Liver (tissue), 8 donors: ENCODE measurements at regions not wholly inside any gene's neighbourhood (a gene's known extent, or its start where the extent isn't known, plus 50 kb on each side); places are given as distances from the start of the nearest gene placed in this dataset.
"Not testable (repeated sequence)": the region's sequence is repeated elsewhere in the genome, so short reads cannot be mapped to it uniquely, and the experiment has no call there.

ENCODE experiments used
- DNase-seq: peaks from one replicate; pipeline ENCODE4 v3.0.0-alpha.2; 2017; ENCODE audit warnings: low spot score
- H3K27ac ChIP-seq, 2 donors: one replicate each; pipeline ENCODE4 v1.7.0; 2013; ENCODE audit warnings: inconsistent platforms in 2 of 2, low read length in 2 of 2, control low read depth in 1 of 2, low read depth in 1 of 2, mild to moderate bottlenecking in 1 of 2
- H3K27me3 ChIP-seq, 4 donors: one replicate each; pipeline versions ENCODE4 v1.6.1 to v1.7.0; 2013; ENCODE audit warnings: low read length in 3 of 4, inconsistent platforms in 1 of 4, mild to moderate bottlenecking in 1 of 4, moderate library complexity in 1 of 4; ENCODE audit not compliant: control insufficient read depth in 4 of 4, insufficient read depth in 4 of 4
- H3K36me3 ChIP-seq, 4 donors: one replicate each; pipeline versions ENCODE4 v1.6.1 to v1.7.0; 2013; ENCODE audit warnings: low read length in 3 of 4, mild to moderate bottlenecking in 3 of 4, low read depth in 1 of 4, moderate library complexity in 1 of 4; ENCODE audit not compliant: control insufficient read depth in 4 of 4, insufficient read depth in 3 of 4
- H3K4me1 ChIP-seq, 4 donors: one replicate each; pipeline versions ENCODE4 v1.6.1 to v1.7.0; 2013; ENCODE audit warnings: low read length in 3 of 4, mild to moderate bottlenecking in 3 of 4, moderate library complexity in 1 of 4; ENCODE audit not compliant: control insufficient read depth in 4 of 4, insufficient read depth in 4 of 4
- H3K4me3 ChIP-seq, 3 donors: one replicate each; pipeline versions ENCODE4 v1.6.1 to v1.7.0; 2013; ENCODE audit warnings: low read length in 3 of 3, control low read depth in 1 of 3, low read depth in 1 of 3, mild to moderate bottlenecking in 1 of 3
- H3K9ac ChIP-seq, 2 donors: one replicate each; pipeline ENCODE4 v1.7.0; 2013; ENCODE audit warnings: low read length in 2 of 2, mild to moderate bottlenecking in 2 of 2, moderate library complexity in 2 of 2, control low read depth in 1 of 2, low read depth in 1 of 2
- H3K9me3 ChIP-seq, 4 donors: one replicate each; pipeline versions ENCODE4 v1.6.1 to v1.7.0; 2013; ENCODE audit warnings: low read length in 3 of 4; ENCODE audit not compliant: control insufficient read depth in 4 of 4
- ATF3 ChIP-seq: IDR thresholded peaks from 2 replicates; pipeline ENCODE4 v1.6.1; 2016; ENCODE audit warnings: antibody characterized with exemption
- CTCF ChIP-seq: fragments of 150-350 bp; IDR thresholded peaks from 2 replicates; pipeline ENCODE4 v1.5.1; 2017; ENCODE audit warnings: improper control_type of control experiment, low read depth, low read length; ENCODE audit not compliant: missing input control
- EGR1 ChIP-seq, 2 donors: IDR thresholded peaks; 2 replicates each; pipeline ENCODE4 v1.6.1; 2016 to 2018; ENCODE audit warnings: antibody characterized with exemption in 2 of 2, low read depth in 2 of 2
- FOXA1 ChIP-seq: IDR thresholded peaks from 2 replicates; pipeline ENCODE4 v1.6.1; 2016; ENCODE audit warnings: antibody characterized with exemption
- FOXA2 ChIP-seq: IDR thresholded peaks from 2 replicates; pipeline ENCODE4 v1.6.1; 2016; ENCODE audit warnings: antibody characterized with exemption
- GABPA ChIP-seq, 2 donors: IDR thresholded peaks in 1 of 2; conservative IDR thresholded peaks in 1 of 2; 2 replicates each; pipeline ENCODE4 v1.6.1; 2016; ENCODE audit warnings: antibody characterized with exemption in 2 of 2, mild to moderate bottlenecking in 1 of 2, moderate library complexity in 1 of 2
- HNF4A ChIP-seq, 2 donors: conservative IDR thresholded peaks; 2 replicates each; pipeline ENCODE4 v1.6.1; 2016; ENCODE audit warnings: antibody characterized with exemption in 2 of 2, mild to moderate bottlenecking in 2 of 2
- HNF4G ChIP-seq: IDR thresholded peaks from 2 replicates; pipeline ENCODE4 v1.6.1; 2016; ENCODE audit warnings: antibody characterized with exemption
- JUND ChIP-seq, 2 donors: IDR thresholded peaks; 2 replicates each; pipeline ENCODE4 v1.6.1; 2016; ENCODE audit warnings: antibody characterized with exemption in 2 of 2
- MAX ChIP-seq: IDR thresholded peaks from 2 replicates; pipeline ENCODE4 v1.6.1; 2016; ENCODE audit warnings: antibody characterized with exemption
- NR2F2 ChIP-seq: IDR thresholded peaks from 2 replicates; pipeline ENCODE4 v1.6.1; 2016; ENCODE audit warnings: antibody characterized with exemption
- RAD21 ChIP-seq, 2 donors: IDR thresholded peaks; 2 replicates each; pipeline ENCODE4 v1.6.1; 2016; ENCODE audit warnings: antibody characterized with exemption in 2 of 2, mild to moderate bottlenecking in 2 of 2
- REST ChIP-seq: IDR thresholded peaks from 2 replicates; pipeline ENCODE4 v1.6.1; 2016; ENCODE audit warnings: antibody characterized with exemption, mild to moderate bottlenecking
- RXRA ChIP-seq, 2 donors: IDR thresholded peaks; 2 replicates each; pipeline ENCODE4 v1.6.1; 2017 to 2018; ENCODE audit warnings: antibody characterized with exemption in 2 of 2, mild to moderate bottlenecking in 1 of 2
- SP1 ChIP-seq: IDR thresholded peaks from 2 replicates; pipeline ENCODE4 v1.6.1; 2018; ENCODE audit warnings: antibody characterized with exemption, mild to moderate bottlenecking
- TAF1 ChIP-seq: conservative IDR thresholded peaks from 2 replicates; pipeline ENCODE4 v1.6.1; 2016; ENCODE audit warnings: antibody characterized with exemption, mild to moderate bottlenecking
- YY1 ChIP-seq: IDR thresholded peaks from 2 replicates; pipeline ENCODE4 v1.6.1; 2016; ENCODE audit warnings: antibody characterized with exemption, mild to moderate bottlenecking
- WGBS: extraction: QIAGEN DNeasy Blood & Tissue Kit; methylation state at CpG from one replicate; pipeline ENCODE4 v1.1.7; 2013; 5-methylcytosine and 5-hydroxymethylcytosine counted together
- donor health status: healthy.
- donor health status: healthy.
- donor health status: healthy.
- donor health status: healthy.
- donor health status: healthy.

- H3K36me3 ChIP-seq: no peaks in the 10 kb centered on the region
- no peak for DNase-seq
- no peaks in the 10 kb centered on the region for H3K9me3 ChIP-seq
- H3K27ac ChIP-seq: no peak overlapping the region
- WGBS: 59% methylated on average over 3 of the region's 3 CpGs
- H3K9ac ChIP-seq: no peak overlapping the region
- no peaks in the 10 kb centered on the region for H3K27me3 ChIP-seq
- H3K4me1 ChIP-seq: peaks cover 0 to 3% (median under 1%) of the 10 kb centered on the region in 4 donors
- no peak overlapping the region for H3K4me3 ChIP-seq
- no peak for TF ChIP-seq HNF4A (conservative IDR thresholded peaks at IDR 0.05)
- no peak for TF ChIP-seq YY1
- TF ChIP-seq MAX: no peak
- TF ChIP-seq GABPA (IDR thresholded peaks at IDR 0.05 in 1 of 2, conservative IDR thresholded peaks at IDR 0.05 in 1 of 2): no peak
- TF ChIP-seq HNF4G: no peak
- TF ChIP-seq FOXA2: no peak
- no peak for TF ChIP-seq FOXA1
- no peak for TF ChIP-seq SP1
- no peak for TF ChIP-seq RXRA (IDR thresholded peaks at IDR 0.05)
- no peak for TF ChIP-seq NR2F2
- no peak for TF ChIP-seq ATF3
- TF ChIP-seq REST: no peak
- no peak for TF ChIP-seq RAD21 (IDR thresholded peaks at IDR 0.05)
- TF ChIP-seq TAF1: no peak
These were observed 109.7 kb upstream of the STMND1 start for GRCh38 chr6:16991981-16992629.

GRCh38 chr6:16989976-16990375 is 111.9 kb upstream of the STMND1 start:
- H3K27me3 ChIP-seq, H3K27ac ChIP-seq, DNase-seq, H3K9ac ChIP-seq, H3K9me3 ChIP-seq, H3K4me3 ChIP-seq, H3K36me3 ChIP-seq: not testable (repeated sequence)
- peaks cover 0 to 18% (median 11%) of the 10 kb centered on the region in 4 donors for H3K4me1 ChIP-seq
- WGBS: 95% methylated on average over 3 of the region's 3 CpGs

GRCh38 chr6:16989382-16989781 is 112.5 kb upstream of the STMND1 start:
- Histone ChIP-seq H3K36me3 (no peaks in the 10 kb centered on the region), H3K4me1 (peaks cover 0 to 23% (median 11%) of the 10 kb centered on the region in 4 donors), H3K9ac (no peak overlapping the region), H3K4me3 (no peak overlapping the region), H3K27me3 (no peaks in the 10 kb centered on the region), H3K27ac (no peak overlapping the region), H3K9me3 (no peaks in the 10 kb centered on the region)
- 93% methylated on average over 2 of the region's 2 CpGs for WGBS
- no peak for DNase-seq
- TF ChIP-seq EGR1 (IDR thresholded peaks at IDR 0.05; ENCODE audit: low read depth in 2 of 2) (no peak), RAD21 (IDR thresholded peaks at IDR 0.05) (no peak), REST (no peak), HNF4A (conservative IDR thresholded peaks at IDR 0.05) (no peak), HNF4G (no peak), YY1 (no peak), JUND (IDR thresholded peaks at IDR 0.05) (no peak), FOXA2 (no peak), GABPA (IDR thresholded peaks at IDR 0.05 in 1 of 2, conservative IDR thresholded peaks at IDR 0.05 in 1 of 2) (no peak), RXRA (IDR thresholded peaks at IDR 0.05) (no peak), FOXA1 (no peak), CTCF (no peak)
